ENCODE measurements at regions not wholly inside any gene's neighbourhood (a gene's known extent, or its start where the extent isn't known, plus 50 kb on each side); places are given as distances from the start of the nearest gene placed in this dataset.
"Not testable (repeated sequence)": the region's sequence is repeated elsewhere in the genome, so short reads cannot be mapped to it uniquely, and the experiment has no call there.

- DNase-seq: no peak
Measured at GRCh38 chr3:140752499-140752898, 74.6 kb downstream of the TRIM42 start.

- DNase-seq: no peak
Measured at GRCh38 chr3:140753865-140754754, 76.2 kb downstream of the TRIM42 start.

GRCh38 chr3:140754936-140755335 lies 77.1 kb downstream of the TRIM42 start:
- no peak for DNase-seq

DNA sequence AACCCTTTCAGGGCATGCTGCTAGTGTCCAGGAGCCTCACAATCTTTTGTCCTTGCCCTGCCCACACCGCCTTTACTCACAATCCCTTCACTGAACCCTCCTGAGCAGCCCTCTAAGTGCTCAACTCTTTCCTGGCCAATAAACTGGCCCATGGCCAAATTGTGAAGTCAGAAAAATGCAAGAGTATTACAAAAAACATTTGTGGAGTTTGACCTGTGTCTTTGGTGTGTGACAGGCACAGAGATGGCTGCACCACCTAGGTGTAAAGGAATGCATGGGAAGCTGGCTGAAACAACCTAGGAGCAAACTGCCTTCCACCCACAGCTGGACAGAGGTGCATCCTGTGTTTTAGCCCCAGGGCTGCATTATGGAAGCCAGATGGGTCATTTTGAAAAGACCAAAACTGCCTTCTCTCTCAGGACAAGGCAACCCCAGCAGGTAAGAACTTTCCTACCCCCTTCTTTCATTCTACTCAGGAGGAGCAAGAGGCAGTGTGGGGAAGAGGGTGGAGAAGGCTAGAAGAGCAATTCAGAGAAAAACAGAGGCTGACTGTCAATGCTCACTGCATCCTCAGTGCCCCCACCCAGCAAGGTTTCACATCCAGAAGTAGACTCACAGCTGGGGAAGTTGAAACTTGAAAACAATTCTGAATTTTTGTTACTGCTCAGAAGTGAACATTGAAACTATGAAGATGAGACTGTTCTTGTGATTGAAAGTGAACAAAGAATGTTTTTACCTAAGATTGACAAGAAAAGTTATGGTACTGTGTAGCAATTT lies 78.6 kb downstream of the TRIM42 start:
- DNase-seq: no peak

DNA sequence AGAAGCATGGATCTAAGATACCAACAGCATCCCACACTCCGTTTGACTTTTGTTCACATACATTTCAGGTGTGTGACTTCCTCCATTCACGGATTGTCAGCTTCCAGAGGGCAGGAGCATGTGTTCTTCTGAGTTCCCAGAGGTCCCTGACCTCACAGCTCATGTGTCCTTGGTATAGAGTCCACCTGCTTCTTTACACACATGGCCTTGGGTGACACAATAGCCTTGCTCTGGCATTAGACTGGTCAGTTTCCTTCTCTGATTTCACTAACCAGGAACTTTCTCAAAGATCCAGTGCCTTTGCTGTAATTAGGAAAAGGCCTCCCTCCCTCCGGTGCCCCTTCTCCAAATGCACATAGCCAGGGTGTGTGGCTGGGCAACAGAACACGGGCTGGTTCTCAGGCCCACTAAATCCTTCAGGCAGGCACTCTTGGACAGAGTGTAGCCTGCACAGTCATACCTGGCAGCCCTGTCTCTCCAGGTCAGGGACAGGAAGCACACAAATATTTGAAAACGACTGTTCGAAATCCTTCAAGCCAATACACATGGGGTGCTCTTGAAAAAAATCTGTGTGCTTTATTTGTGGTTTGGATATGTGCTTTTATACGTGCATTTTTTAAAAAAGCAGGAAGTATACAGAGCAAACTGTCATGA lies 81.1 kb downstream of the TRIM42 start:
- DNase-seq: no peak

DNA sequence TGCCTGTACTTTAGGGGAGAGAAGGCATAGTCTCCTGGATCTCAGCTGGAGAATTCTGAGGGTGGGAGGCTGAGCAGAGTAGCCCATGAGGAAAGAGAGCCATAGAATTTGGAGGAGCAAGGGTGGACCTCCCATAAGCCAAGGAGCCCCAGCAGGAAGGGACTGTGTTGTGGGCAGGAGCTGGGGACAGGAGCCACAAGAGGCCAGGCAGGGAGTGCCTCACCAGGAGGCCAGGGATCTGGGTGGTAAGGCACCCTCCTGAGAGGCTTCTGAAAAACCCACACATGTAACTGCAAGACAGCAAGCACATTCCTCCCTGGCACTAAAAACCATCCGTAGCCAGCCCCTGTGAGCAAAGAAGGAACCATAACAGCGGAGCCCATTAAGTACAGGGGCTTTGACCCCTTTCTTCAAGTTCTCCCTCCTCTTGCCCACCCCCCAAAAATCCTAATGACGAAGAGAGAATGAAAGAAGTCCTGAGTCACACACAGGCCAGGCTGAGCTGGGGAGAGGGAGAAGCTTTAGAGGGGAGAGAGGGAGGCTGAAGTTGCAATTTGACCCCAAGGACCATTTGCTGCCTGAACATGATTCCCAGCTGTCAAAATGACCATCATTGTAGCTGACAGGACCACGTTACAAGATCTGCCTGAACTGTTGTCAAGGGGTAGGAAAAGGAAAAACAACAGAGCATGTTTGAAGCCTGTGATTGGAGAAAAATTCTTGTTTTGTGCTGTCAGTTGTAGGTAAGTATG lies 82.6 kb downstream of the TRIM42 start:
- no peak for DNase-seq

DNA sequence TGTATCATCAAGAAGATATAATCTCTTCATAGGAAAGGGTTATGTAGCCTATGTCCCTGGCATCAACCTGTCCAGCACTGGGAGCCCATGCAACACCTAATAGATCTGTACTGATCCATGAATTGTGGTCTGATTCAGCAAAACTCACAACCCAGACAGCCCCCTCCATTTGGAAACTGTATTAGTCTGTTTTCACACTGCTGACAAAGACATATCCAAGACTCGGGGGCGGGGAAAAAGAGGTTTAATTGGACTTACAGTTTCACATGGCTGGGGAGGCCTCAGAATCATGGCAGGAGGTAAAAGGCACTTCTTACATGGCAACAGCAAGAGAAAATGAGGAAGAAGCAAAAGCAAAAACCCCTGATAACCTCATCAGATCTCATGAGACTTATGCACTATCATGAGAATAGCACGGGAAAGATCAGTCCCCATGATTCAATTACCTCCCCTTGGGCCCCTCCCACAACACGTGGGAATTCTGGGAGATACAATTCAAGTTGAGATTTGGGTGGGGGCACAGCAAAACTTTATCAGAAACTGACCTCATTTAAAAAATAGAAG lies 83.3 kb downstream of the TRIM42 start:
- DNase-seq: no peak

DNA sequence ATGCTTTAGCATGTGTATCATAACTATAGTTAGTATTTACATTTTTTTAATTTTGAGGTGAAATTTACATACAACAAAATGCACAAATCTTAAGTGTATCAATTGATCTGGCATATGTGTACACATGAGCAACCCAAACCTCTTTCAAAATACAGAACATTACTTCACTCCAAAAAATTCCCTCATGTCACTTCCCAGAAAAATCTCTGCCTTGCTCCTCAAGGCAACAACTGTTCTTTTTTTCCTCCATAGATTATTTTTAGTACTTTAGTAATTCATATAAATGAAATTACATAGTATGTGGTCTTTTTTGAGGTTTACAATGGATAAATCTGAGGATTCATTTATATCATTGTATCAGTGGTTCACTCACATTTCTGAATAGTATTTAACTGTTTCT lies 84.9 kb downstream of the TRIM42 start:
- no peak for DNase-seq

DNA sequence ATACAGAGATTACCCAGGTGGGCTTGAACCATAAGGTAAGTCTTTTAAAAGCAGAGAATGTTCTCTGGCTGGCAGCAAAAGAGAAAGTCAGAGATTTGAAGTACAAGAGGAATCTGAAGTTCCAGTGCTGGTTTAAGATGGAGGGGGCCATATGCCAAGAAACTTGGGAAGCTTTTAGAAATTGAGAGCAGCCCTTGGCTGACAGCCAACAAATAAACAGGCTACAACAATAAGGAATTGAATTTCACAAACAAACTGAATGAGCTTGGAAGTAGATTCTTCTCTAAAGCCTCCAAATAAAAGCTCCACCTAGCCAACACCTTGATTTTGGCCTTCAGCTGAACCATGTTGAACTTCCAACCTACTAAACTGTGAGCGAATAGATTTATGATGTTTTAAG lies 85.7 kb downstream of the TRIM42 start:
- DNase-seq: no peak

GRCh38 chr3:140765246-140765645 lies 87.4 kb downstream of the TRIM42 start:
- no peak for DNase-seq

- no peak for DNase-seq
Measured at GRCh38 chr3:140766465-140766864, 88.6 kb downstream of the TRIM42 start.

DNA sequence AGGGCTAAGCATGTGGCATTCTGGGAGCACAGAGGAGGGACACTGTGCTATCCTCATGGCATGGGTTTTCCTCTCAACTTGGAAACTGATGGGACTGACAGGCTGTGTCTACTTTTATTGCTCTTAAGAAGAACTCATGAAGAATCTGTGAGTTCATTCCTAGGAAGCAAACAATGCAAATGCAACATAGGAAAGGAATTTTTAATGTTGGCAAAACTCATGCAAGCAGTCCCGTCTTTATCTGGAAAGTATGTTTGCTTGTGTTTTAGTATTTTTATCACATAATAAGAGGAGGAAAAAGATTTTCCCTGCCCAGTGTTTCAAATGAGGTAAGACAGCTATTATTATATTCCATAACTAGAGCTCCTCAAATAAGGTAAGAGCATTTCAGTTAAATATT lies 89.7 kb downstream of the TRIM42 start:
- no peak for DNase-seq

- no peak for DNase-seq
Measured at GRCh38 chr3:140768941-140769340, 91.1 kb downstream of the TRIM42 start.

GRCh38 chr3:140769951-140770350 lies 92.1 kb downstream of the TRIM42 start:
- DNase-seq: no peak

GRCh38 chr3:140770977-140771667 lies 93.3 kb downstream of the TRIM42 start:
- DNase-seq: peak; percentile 7

- DNase-seq: no peak
Measured at GRCh38 chr3:140777631-140778233, 99.9 kb downstream of the TRIM42 start.

- DNase-seq: no peak
Measured at GRCh38 chr3:140791368-140791767, 113.5 kb downstream of the TRIM42 start.

DNA sequence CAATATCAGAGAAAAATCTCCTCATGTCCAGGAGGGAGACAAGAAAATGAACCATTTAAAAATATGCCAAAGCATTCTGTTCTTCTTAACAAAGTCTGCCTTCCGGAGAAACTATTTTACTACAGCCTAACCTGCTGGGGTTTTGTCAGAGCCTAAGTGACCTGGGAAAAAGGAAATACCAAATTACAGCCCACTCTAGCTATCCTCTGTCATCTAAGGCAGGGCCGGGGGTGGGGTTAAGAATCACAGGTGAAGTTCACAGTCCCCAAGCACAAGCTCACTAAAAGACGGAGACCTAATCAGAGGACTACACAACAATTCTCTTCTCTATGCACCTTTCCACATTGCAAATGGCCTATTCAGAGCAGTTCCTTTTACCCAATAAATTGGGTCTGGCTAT lies 116.6 kb downstream of the TRIM42 start:
- no peak for DNase-seq

DNA sequence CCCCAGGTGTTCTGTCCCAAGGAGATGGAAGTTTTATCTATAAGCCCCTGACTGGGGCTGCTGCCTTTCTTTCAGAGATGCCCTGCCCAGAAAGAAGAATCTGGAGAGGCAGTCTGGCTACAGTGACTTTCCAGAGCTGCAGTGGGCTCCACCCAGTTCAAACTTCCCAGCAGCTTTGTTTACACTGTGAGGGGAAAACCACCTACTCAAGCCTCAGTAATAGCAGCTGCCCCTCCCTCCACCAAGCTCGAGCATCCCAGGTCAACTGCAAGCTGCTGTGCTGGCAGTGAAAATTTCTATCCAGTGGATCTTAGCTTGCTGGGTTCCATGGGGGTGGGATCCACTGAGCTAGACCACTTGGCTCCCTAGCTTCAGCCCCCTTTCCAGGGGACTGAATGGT lies 125.0 kb downstream of the TRIM42 start:
- not testable (repeated sequence) for DNase-seq

- DNase-seq: no peak
Measured at GRCh38 chr3:140809316-140809715, 131.5 kb downstream of the TRIM42 start.

Measured in GDM1 (cell line).